ENCODE measurements at regions not wholly inside any gene's neighbourhood (a gene's known extent, or its start where the extent isn't known, plus 50 kb on each side); places are given as distances from the start of the nearest gene placed in this dataset.
A peak's percentile ranks its signal among the peaks of the same experiment; 100 is the strongest.
"Not testable (repeated sequence)": the region's sequence is repeated elsewhere in the genome, so short reads cannot be mapped to it uniquely, and the experiment has no call there.

GRCh38 chr9:63821293-63821692 is 1463.7 kb downstream of the FOXD4L5 start:
- not testable (repeated sequence) for ATAC-seq

GRCh38 chr9:63820882-63821281 is 1464.1 kb downstream of the FOXD4L5 start:
- ATAC-seq, result not testable (repeated sequence)

- ATAC-seq, result not testable (repeated sequence)
Observed at GRCh38 chr9:63820383-63820782, 1464.6 kb downstream of the FOXD4L5 start.

- ATAC-seq, result peak; percentile 54
- TF ChIP-seq PATZ1 (CRISPR knock-in tag; IDR thresholded peaks at IDR 0.05; ENCODE audit: borderline replicate concordance) (no peak), TCF4 (CRISPR knock-in tag; IDR thresholded peaks at IDR 0.05; ENCODE audit: borderline replicate concordance) (no peak), TOX (CRISPR knock-in tag; IDR thresholded peaks at IDR 0.05; ENCODE audit: borderline replicate concordance) (no peak), ZNF8 (CRISPR knock-in tag; IDR thresholded peaks at IDR 0.05) (no peak), TSHZ2 (CRISPR knock-in tag; IDR thresholded peaks at IDR 0.05) (no peak), SNAI2 (CRISPR knock-in tag; IDR thresholded peaks at IDR 0.05) (no peak), BACH2 (CRISPR knock-in tag; IDR thresholded peaks at IDR 0.05; ENCODE audit: borderline replicate concordance) (no peak), ZNF565 (CRISPR knock-in tag; conservative IDR thresholded peaks at IDR 0.05; ENCODE audit: low read depth) (no peak), RARB (CRISPR knock-in tag; IDR thresholded peaks at IDR 0.05) (no peak), GLIS3 (CRISPR knock-in tag; IDR thresholded peaks at IDR 0.05) (no peak), ZFP3 (CRISPR knock-in tag; IDR thresholded peaks at IDR 0.05) (no peak), ZNF70 (CRISPR knock-in tag; IDR thresholded peaks at IDR 0.05) (no peak), CREB5 (CRISPR knock-in tag; IDR thresholded peaks at IDR 0.05; ENCODE audit: low read depth) (no peak), ESRRG (CRISPR knock-in tag; IDR thresholded peaks at IDR 0.05) (no peak), PPARA (CRISPR knock-in tag; IDR thresholded peaks at IDR 0.05; ENCODE audit: borderline replicate concordance) (no peak), OSR1 (CRISPR knock-in tag; IDR thresholded peaks at IDR 0.05) (no peak), ISL1 (CRISPR knock-in tag; IDR thresholded peaks at IDR 0.05) (no peak)
Observed at GRCh38 chr9:63817622-63818518, 1467.1 kb downstream of the FOXD4L5 start.

- ATAC-seq, result peak; percentile 93
- TF ChIP-seq POU6F1 (CRISPR knock-in tag; IDR thresholded peaks at IDR 0.05; ENCODE audit: borderline replicate concordance, low read depth) (no peak), CSRNP3 (CRISPR knock-in tag; IDR thresholded peaks at IDR 0.05) (no peak)
Observed at GRCh38 chr9:63816751-63817621, 1468.0 kb downstream of the FOXD4L5 start.

GRCh38 chr9:63814970-63815669 is 1469.9 kb downstream of the FOXD4L5 start:
- not testable (repeated sequence) for ATAC-seq

GRCh38 chr9:63813391-63814021 is 1471.5 kb downstream of the FOXD4L5 start:
- ATAC-seq, result not testable (repeated sequence)
